Right hindlimb (tissue), 1 donor: ENCODE measurements at regions not wholly inside any gene's neighbourhood (a gene's known extent, or its start where the extent isn't known, plus 50 kb on each side); places are given as distances from the start of the nearest gene placed in this dataset.
"Not testable (repeated sequence)": the region's sequence is repeated elsewhere in the genome, so short reads cannot be mapped to it uniquely, and the experiment has no call there.

Source experiments
- DNase-seq: peaks from one replicate; pipeline ENCODE4 v3.0.0-alpha.2; 2018

GRCh38 chr2:37782721-37783371 lies 111.4 kb upstream of the CDC42EP3 start:
- DNase-seq: peak; percentile 62

- no peak for DNase-seq
Measured at GRCh38 chr2:37783545-37783944, 112.1 kb upstream of the CDC42EP3 start.

GRCh38 chr2:37784071-37784758 lies 112.8 kb upstream of the CDC42EP3 start:
- DNase-seq: no peak

DNA sequence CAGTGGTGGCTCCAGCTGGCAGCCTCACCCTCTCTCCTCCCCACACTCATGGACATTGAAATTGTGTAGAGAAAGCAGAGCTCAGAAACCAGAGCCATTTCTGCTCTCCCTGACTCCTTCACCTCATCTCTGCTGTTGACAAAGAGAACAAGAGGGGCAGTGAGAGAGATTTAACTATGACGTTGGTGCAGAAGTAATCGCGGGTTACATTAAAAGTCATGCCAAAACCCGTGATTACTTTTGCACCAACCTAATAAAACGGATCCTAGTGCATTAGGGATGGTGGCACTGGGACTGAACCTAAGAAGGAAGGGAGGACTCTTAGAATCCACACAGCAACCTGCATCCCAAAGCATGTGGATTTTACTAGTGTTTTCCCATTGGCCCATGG lies 113.3 kb upstream of the CDC42EP3 start:
- DNase-seq: no peak

DNA sequence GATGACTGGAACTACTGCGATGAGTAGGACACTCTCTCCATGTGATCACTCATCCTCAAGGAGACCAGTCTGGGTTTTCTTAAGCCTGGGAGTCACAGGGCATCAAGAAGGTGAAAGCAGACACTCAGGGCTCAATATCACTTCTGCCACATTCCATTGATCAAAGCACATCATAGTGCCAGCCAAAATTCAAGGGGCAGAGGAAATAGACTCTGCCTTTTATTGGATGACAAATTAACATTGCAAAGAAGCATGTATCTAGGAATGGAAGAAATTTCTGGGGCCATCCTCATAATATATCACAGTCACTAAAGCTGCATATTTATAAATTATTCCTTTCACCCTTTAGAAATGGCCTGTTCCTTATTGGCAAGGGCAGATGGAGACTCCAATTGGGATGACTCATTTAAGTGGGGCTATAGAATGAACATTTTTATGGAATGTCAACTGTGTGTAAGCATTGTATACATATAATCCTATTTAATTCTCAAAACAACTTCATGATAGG lies 114.8 kb upstream of the CDC42EP3 start:
- DNase-seq: no peak

- DNase-seq: no peak
Measured at GRCh38 chr2:37786854-37787253, 115.4 kb upstream of the CDC42EP3 start.

- no peak for DNase-seq
Measured at GRCh38 chr2:37788602-37789209, 117.3 kb upstream of the CDC42EP3 start.

GRCh38 chr2:37790019-37790418 lies 118.6 kb upstream of the CDC42EP3 start:
- no peak for DNase-seq

DNA sequence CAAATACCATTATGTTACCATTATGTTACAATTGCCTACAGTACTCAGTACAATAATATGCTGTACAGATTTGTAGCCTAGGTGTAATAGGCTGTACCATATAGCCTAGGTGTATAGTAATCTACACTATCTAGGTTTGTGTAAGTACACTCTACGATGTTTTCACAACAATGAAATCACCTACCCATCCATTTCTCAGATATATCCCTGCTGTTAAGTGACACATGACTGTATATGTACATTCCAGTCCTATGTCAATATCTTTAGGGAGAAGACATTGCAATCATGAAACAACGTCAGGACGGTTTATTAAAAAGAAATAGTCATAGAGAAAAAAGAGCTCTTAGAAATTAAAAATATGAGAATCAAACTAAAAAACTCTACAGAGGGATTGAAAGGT lies 119.0 kb upstream of the CDC42EP3 start:
- DNase-seq: no peak

DNA sequence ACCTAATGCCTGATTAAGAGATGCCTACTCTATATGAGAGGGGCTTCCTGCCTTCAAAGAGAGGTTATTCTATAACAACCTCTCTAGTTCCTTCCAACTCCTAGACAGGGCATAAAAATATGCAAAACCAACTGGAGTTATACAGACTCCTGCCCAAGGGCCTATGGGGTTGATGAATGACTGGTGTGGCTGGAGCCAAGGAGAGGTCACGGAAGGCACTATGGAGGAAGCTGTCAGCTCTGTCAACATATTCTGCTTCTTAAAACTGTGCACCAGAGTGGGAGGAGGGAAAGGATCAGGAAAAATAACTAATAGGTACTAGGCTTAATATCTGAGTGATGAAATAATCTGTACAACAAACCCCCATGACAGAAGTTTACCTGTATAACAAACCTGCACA lies 120.9 kb upstream of the CDC42EP3 start:
- DNase-seq: no peak

GRCh38 chr2:37793004-37793403 lies 121.6 kb upstream of the CDC42EP3 start:
- no peak for DNase-seq

DNA sequence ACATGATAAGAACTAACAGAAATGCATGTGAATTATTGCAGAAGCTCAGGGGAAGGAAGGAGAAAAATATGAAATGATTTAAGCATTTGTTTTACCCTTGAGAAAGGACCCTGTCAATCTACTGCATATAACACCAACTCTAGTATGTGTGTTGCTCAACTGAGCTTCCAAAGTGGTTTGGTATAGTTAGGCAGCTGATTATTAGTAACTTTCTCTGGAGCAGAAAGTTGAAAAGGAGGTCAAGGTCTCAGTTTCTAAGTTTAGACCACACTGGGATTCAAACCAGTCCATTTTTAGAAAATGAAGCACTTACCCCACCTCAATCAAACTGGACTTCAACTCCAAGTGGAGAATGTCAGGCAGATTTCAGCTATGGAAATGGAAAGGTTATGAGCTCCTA lies 123.3 kb upstream of the CDC42EP3 start:
- no peak for DNase-seq

GRCh38 chr2:37795456-37795855 lies 124.0 kb upstream of the CDC42EP3 start:
- no peak for DNase-seq

DNA sequence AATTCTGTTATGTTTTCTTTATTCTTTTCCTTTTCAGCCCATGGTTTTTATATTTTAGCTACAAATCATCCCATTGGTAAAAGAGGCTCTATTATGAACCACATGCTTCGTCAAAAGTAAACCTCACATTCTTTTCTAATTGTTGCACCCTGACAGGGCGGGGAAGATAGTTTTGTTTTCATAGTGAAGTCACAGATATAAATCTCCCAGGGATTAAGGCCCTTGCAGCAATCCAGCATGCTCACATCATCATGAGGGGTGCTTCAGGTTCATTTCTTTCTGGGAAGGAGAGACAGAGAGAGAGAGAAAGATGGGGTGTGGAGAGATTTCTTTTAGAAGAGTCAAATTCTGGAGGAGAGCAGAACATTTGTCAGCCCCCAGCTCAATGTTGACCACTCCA lies 124.5 kb upstream of the CDC42EP3 start:
- DNase-seq: no peak

DNA sequence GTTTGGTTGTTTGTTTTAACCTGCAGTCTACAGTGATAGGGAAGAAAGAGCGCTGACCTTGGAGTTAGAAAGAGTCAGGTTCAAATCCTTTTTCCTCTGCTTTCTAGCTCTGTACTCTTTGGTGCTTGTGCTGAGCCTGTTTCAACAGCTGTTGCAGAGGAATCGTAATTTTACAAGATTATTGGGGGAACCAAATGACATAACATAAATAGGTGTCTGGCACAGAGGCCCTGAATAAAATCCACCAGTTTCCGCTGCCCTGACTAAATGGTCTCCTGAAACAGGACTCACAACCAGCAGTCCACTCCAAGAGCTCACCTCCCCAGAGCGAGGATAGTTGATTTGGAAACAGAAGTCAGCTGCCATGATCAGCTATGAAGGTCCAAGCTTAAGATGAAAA lies 125.0 kb upstream of the CDC42EP3 start:
- DNase-seq: no peak

- DNase-seq: no peak
Measured at GRCh38 chr2:37797081-37797480, 125.6 kb upstream of the CDC42EP3 start.

GRCh38 chr2:37798315-37799005 lies 126.6 kb upstream of the RMDN2 start:
- no peak for DNase-seq

GRCh38 chr2:37800176-37800858 lies 124.8 kb upstream of the RMDN2 start:
- DNase-seq: no peak

DNA sequence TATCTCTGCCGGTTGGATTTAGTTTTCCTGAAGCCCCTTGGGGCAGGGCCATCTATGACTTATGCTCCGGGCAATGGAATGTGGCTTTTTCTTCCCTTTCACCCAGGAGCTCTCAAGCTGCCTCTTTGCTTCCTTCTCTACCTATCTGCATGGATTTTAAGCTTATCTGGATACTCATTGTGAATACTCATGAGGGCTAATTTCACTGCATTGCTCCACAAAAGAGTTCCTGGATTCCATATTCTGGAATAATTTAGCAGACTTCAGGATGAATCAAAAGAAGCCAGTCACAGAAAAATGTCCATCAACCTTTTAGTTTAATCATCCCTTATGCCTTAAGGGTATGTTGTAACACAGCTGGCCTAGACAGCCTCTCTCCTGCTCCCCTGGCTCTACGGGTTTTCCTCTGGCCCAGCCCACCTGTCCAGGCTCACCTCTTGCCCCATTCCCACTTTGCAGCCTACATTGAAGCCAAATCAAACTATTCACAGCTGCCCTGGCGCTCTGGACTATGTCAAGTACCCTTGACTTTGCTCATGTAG lies 122.8 kb upstream of the RMDN2 start:
- DNase-seq: no peak

DNA sequence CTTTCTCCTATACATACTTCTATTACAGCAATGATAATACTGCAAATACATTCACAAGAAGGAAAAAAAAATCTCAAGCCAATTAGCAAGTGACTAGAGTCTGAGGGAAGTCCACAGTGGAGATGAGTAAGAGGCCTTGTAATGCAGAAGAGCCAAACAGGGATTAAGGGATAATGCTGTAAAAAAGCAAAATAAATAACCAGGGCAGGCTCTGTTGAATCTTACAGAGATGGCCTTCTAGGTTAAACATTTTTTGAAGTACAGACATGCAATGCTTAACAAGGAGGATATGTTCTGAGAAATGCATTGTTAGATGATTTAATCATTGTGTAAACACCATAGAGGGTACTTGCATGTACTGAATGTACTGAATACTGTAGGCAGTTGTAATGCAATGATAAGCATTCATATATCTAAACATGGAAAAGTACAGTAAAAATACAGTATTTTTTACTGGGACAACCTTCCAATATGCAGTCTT lies 122.1 kb upstream of the RMDN2 start:
- DNase-seq: no peak

GRCh38 chr2:37806004-37806403 lies 119.1 kb upstream of the RMDN2 start:
- not testable (repeated sequence) for DNase-seq

DNA sequence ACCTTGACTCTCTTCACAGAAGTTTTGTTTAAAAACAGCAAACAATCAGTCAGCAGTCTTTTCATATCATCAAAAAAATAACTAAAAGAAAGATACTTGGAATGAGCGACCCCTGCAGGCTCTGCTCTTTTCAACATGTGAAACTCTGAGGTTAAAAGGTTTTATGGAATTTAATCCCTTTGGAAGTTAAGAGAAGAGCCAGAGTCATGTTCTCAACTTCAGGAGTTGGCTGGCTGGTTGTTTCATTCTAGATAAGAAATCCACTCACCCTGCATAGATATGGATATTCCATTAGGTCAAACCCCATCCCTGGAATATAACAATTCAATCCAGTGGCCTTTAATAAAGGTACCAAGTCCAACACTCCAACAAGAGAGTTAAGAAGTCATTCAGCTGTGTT lies 115.6 kb upstream of the RMDN2 start:
- DNase-seq: no peak
